ENCODE measurements at regions not wholly inside any gene's neighbourhood (a gene's known extent, or its start where the extent isn't known, plus 50 kb on each side); places are given as distances from the start of the nearest gene placed in this dataset.

DNA sequence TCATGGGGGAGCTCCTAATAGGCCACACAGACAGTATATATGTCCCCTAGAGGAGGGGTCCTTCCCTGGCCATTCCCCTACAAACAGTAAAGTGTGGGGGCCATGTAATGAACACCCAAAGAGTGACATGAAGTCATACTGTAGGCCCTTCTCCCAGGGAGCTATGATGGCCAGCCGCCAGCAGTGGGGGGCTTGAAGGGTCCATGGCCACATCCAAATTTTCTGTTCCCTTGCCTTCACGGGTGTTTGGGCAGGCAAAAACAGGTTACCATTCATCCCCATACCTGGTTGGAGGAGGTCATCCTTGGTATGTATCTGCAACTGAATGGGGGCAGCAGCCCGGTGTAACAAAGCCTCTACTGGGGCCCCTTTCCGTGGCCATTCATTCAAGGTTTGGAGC is 2118.0 kb downstream of the LRRC4C start:
- TF ChIP-seq, protein P1, sequence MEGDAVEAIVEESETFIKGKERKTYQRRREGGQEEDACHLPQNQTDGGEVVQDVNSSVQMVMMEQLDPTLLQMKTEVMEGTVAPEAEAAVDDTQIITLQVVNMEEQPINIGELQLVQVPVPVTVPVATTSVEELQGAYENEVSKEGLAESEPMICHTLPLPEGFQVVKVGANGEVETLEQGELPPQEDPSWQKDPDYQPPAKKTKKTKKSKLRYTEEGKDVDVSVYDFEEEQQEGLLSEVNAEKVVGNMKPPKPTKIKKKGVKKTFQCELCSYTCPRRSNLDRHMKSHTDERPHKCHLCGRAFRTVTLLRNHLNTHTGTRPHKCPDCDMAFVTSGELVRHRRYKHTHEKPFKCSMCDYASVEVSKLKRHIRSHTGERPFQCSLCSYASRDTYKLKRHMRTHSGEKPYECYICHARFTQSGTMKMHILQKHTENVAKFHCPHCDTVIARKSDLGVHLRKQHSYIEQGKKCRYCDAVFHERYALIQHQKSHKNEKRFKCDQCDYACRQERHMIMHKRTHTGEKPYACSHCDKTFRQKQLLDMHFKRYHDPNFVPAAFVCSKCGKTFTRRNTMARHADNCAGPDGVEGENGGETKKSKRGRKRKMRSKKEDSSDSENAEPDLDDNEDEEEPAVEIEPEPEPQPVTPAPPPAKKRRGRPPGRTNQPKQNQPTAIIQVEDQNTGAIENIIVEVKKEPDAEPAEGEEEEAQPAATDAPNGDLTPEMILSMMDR (IDR thresholded peaks at IDR 0.05 in 8 of 11, conservative IDR thresholded peaks at IDR 0.05 in 3 of 11): no peak
- TF ChIP-seq POLR2A (IDR thresholded peaks at IDR 0.05): no peak

All from spleen (tissue), 7 donors.